ENCODE measurements at regions not wholly inside any gene's neighbourhood (a gene's known extent, or its start where the extent isn't known, plus 50 kb on each side); places are given as distances from the start of the nearest gene placed in this dataset.

DNA sequence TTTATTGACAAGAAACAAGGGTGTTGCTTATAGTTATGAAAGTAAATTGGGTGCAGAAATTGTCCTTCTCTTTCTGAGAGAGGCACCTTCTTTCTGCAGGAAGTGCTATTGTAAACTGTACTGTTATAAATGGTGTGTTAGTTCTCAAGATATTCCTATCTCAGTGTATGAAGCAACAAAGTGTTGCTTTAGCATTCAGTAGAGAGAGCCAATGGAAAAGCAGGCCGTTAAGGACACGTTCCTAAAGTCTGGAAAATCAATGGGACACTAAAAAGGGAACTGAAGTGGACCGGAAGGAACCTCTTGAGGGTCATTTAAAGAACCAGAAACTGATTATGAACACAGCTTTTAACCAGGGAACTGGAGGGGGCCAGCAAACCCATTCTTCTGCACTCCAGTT, 510.0 kb upstream of the ZEB2 start:
- no peak for DNase-seq (ENCODE audit: low spot score in 2 of 2, unreplicated experiment in 2 of 2)
- Mint-ChIP-seq H3K36me3 (no peaks in the 10 kb centered on the region), H3K27ac (peak overlapping the region; percentile 22), H3K4me1 (peaks cover 34% of the 10 kb centered on the region), H3K27me3 (ENCODE audit: low read depth) (no peaks in the 10 kb centered on the region), H3K4me3 (no peak overlapping the region), H3K9me3 (no peaks in the 10 kb centered on the region)
- TF ChIP-seq, protein P1, sequence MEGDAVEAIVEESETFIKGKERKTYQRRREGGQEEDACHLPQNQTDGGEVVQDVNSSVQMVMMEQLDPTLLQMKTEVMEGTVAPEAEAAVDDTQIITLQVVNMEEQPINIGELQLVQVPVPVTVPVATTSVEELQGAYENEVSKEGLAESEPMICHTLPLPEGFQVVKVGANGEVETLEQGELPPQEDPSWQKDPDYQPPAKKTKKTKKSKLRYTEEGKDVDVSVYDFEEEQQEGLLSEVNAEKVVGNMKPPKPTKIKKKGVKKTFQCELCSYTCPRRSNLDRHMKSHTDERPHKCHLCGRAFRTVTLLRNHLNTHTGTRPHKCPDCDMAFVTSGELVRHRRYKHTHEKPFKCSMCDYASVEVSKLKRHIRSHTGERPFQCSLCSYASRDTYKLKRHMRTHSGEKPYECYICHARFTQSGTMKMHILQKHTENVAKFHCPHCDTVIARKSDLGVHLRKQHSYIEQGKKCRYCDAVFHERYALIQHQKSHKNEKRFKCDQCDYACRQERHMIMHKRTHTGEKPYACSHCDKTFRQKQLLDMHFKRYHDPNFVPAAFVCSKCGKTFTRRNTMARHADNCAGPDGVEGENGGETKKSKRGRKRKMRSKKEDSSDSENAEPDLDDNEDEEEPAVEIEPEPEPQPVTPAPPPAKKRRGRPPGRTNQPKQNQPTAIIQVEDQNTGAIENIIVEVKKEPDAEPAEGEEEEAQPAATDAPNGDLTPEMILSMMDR (IDR thresholded peaks at IDR 0.05; ENCODE audit: unreplicated experiment): no peak

DNA sequence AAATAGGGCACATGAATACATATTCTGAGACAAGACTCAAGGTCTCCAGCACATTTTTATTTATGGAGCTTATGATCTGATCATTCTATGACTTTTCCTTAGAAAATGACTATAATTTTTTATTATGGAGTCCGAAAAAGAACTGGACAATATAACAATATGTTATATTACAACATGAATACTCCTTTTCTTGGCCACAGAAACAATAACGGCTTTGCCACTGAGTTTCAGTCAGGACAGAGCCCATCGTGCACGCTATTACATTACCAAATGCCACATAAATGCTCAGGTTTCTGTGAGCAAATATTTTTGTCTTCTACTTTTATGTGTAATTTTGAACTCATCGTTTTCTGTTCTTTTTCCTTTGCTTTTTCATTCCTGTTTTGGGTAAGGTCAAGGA, 509.2 kb upstream of the ZEB2 start:
- TF ChIP-seq, protein P1 (IDR thresholded peaks at IDR 0.05; ENCODE audit: unreplicated experiment): no peak
- Mint-ChIP-seq H3K27ac (peak overlapping the region; percentile 11), H3K27me3 (ENCODE audit: low read depth) (no peaks in the 10 kb centered on the region), H3K4me3 (no peak overlapping the region), H3K9me3 (no peaks in the 10 kb centered on the region), H3K36me3 (no peaks in the 10 kb centered on the region), H3K4me1 (peaks cover 36% of the 10 kb centered on the region)
- no peak for DNase-seq (ENCODE audit: low spot score in 2 of 2, unreplicated experiment in 2 of 2)

DNA sequence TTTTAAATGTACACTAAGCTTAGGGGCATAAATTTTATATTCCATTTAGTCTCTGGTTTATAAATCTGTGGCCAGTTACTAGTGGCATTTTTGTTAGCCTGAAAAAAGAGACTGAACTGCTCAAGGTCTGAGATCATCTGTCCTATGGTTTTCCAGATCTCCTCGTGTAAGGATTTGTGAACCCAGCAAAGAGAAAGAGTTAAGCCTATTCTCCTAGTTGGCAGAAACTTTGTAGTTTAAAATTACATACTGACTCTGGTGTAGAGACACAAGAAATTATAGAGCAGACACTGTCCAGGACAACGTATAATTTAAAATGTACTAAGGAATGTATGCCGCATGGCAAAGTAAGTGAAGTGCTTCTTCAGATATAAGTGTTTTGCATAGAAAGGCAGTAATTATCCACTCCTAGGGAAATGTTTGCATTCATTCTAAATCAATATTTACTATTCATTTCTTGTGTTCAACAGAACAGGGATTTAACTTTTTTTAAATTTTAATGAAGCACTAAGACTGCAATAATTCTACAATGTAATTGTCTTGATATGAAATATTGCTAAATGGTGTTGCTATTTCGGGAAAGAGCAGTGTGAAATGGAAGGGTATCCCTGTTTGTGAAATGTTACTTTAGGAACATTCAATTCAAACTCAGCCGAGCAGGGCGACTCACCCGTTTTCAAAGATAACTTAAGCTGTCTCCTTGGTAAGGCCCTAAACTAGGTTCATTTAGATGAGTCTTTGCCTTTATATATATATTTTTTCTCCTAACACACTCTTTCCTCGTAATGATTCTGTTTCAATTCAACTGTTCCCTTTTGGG, 508.4 kb upstream of the ZEB2 start:
- Mint-ChIP-seq H3K36me3 (no peaks in the 10 kb centered on the region), H3K27me3 (ENCODE audit: low read depth) (no peaks in the 10 kb centered on the region), H3K27ac (peak overlapping the region; percentile 94), H3K4me3 (no peak overlapping the region), H3K4me1 (peaks cover 41% of the 10 kb centered on the region), H3K9me3 (no peaks in the 10 kb centered on the region)
- no peak for DNase-seq (ENCODE audit: low spot score in 2 of 2, unreplicated experiment in 2 of 2)
- TF ChIP-seq, protein P1 (IDR thresholded peaks at IDR 0.05; ENCODE audit: unreplicated experiment): no peak

DNA sequence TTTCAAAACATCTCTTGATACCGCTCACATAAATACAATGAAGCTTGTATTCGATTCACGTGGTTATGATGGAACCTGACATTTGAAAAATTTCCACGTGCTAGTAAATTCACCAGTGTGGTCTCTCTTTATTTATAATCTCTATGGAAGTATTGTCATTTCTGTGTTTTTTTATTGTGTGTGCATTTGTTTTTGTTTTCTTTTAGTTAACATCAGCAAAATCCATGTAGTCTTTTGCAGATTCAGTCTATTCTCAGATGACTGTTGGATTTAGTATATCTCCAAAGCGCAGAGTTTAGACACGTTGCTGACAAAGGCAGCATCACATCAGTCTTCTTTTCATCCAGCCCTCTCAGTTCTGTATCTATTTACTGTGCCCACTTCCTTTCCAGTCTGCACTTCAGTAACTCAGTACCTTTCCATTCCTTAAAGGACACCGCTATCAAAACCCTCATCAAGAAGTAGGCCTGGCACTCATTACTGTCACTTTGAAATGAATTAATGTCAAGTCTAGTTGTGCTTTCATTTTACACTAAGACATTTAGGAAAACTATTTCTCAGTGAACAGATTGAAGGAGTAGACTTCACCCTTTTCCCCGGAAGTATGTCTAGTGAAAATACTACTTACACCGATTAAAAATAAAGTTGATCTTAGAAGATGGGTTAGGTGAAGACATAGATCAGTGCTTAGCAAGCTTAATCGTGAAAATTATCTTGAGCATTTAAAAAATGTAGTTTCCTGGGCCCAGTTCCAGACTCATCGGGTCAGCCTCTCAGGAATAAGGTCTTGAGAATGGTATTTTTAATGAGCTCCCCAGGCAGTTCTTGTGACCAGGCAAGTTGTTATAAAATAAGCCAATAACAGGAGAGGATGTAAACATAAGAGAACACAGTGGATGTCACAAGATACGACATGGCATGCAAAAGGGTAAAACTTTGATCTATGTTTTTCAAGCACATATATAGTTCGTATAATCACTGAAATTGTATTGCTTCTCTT, 506.8 kb upstream of the ZEB2 start:
- Mint-ChIP-seq H3K36me3 (no peaks in the 10 kb centered on the region), H3K27ac (peak overlapping the region; percentile 92), H3K9me3 (no peaks in the 10 kb centered on the region), H3K4me1 (peaks cover 56% of the 10 kb centered on the region), H3K4me3 (no peak overlapping the region), H3K27me3 (ENCODE audit: low read depth) (no peaks in the 10 kb centered on the region)
- TF ChIP-seq, protein P1 (IDR thresholded peaks at IDR 0.05; ENCODE audit: unreplicated experiment): no peak
- DNase-seq (ENCODE audit: low spot score in 2 of 2, unreplicated experiment in 2 of 2): no peak

DNA sequence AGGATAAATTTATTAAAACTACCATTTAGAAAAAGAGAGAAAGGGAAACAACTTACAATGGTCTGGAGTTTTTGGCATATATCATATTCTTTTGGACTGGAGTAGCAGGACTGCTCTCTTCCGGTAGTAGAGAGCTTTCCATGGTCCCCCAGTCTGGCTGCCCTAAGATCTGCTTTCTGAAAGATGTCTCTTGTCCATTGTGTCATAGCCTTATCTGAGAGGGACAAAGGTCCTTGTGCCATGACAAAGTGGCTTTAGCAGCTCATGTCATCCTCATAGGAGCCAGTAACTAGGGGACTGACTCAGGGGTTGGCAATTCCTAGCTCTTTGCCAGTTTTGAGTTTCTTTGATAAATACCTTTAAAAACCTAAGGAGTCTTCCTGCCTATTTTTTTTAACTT, 505.5 kb upstream of the ZEB2 start:
- H3K27ac Mint-ChIP-seq: no peak overlapping the region
- H3K27me3 Mint-ChIP-seq (ENCODE audit: low read depth): no peaks in the 10 kb centered on the region
- H3K36me3 Mint-ChIP-seq: no peaks in the 10 kb centered on the region
- peaks cover 61% of the 10 kb centered on the region for H3K4me1 Mint-ChIP-seq
- TF ChIP-seq, protein P1 (IDR thresholded peaks at IDR 0.05; ENCODE audit: unreplicated experiment): no peak
- no peak overlapping the region for H3K4me3 Mint-ChIP-seq
- DNase-seq (ENCODE audit: low spot score in 2 of 2, unreplicated experiment in 2 of 2): no peak
- no peaks in the 10 kb centered on the region for H3K9me3 Mint-ChIP-seq

All from mesothelial cell of epicardium (in vitro differentiated cells).